NB4 (cell line): ENCODE measurements at regions not wholly inside any gene's neighbourhood (a gene's known extent, or its start where the extent isn't known, plus 50 kb on each side); places are given as distances from the start of the nearest gene placed in this dataset.
"Not testable (repeated sequence)": the region's sequence is repeated elsewhere in the genome, so short reads cannot be mapped to it uniquely, and the experiment has no call there.

Source experiments
- DNase-seq: peaks from one replicate; pipeline ENCODE4 v3.0.0; 2010; ENCODE audit warnings: low read depth
- H3K4me3 ChIP-seq: one replicate; pipeline ENCODE4 v1.5.1; 2011; ENCODE audit warnings: mild to moderate bottlenecking, low read depth, low read length, moderate library complexity
- MAX ChIP-seq: IDR thresholded peaks from 2 replicates; pipeline ENCODE4 v1.6.1; 2011; ENCODE audit warnings: low read depth, low read length
- MYC ChIP-seq: IDR thresholded peaks from 2 replicates; pipeline ENCODE4 v1.6.1; 2011; ENCODE audit warnings: low read depth, low read length
- POLR2A ChIP-seq: IDR thresholded peaks from 2 replicates; pipeline ENCODE4 v1.6.1; 2011; ENCODE audit warnings: mild to moderate bottlenecking; ENCODE audit not compliant: insufficient read length; ENCODE audit errors: extremely low read depth
- TF ChIP-seq, protein P1 (sequence below): IDR thresholded peaks from one replicate; pipeline ENCODE4 v1.5.1; 2012; ENCODE audit warnings: low read depth, low read length

- no peak overlapping the region for H3K4me3 ChIP-seq
- no peak for DNase-seq
- no peak for TF ChIP-seq MYC
- TF ChIP-seq, protein P1, sequence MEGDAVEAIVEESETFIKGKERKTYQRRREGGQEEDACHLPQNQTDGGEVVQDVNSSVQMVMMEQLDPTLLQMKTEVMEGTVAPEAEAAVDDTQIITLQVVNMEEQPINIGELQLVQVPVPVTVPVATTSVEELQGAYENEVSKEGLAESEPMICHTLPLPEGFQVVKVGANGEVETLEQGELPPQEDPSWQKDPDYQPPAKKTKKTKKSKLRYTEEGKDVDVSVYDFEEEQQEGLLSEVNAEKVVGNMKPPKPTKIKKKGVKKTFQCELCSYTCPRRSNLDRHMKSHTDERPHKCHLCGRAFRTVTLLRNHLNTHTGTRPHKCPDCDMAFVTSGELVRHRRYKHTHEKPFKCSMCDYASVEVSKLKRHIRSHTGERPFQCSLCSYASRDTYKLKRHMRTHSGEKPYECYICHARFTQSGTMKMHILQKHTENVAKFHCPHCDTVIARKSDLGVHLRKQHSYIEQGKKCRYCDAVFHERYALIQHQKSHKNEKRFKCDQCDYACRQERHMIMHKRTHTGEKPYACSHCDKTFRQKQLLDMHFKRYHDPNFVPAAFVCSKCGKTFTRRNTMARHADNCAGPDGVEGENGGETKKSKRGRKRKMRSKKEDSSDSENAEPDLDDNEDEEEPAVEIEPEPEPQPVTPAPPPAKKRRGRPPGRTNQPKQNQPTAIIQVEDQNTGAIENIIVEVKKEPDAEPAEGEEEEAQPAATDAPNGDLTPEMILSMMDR = no peak
- no peak for TF ChIP-seq POLR2A
- TF ChIP-seq MAX = no peak
These were observed 764.1 kb downstream of the TDRD15 start for GRCh38 chr2:21887881-21888280.

- no peak overlapping the region for H3K4me3 ChIP-seq
- DNase-seq = no peak
- TF ChIP-seq POLR2A (no peak), MYC (no peak), MAX (no peak)
- TF ChIP-seq, protein P1 = no peak
These were observed 766.3 kb downstream of the TDRD15 start for GRCh38 chr2:21890041-21890440.

DNA sequence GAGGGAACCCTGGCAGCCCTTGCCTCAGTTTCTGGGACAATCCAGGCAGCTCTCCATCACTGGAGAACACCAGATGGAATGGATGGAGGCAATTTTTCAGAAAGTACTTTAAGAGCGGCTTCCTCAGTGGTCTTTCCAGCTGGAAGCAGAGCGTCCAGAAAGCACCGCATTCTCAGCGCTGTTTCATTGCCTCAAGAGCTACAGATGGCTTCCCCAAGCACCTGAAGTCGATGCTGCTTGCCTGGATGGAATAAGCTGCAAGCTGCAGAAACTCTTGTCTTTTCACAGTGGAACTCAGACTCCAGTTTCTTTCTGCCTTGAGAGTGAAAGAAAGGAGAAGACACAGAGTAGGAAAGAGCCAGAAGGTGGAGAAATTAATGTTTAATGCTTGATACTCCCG lies 766.9 kb downstream of the TDRD15 start:
- TF ChIP-seq MAX = no peak
- TF ChIP-seq POLR2A = no peak
- TF ChIP-seq MYC = no peak
- TF ChIP-seq, protein P1 = no peak
- DNase-seq = no peak
- no peak overlapping the region for H3K4me3 ChIP-seq

- DNase-seq = peak; percentile 10
- TF ChIP-seq, protein P1 = no peak
- TF ChIP-seq POLR2A (no peak), MYC (no peak), MAX (no peak)
- H3K4me3 ChIP-seq = no peak overlapping the region
These were observed 767.4 kb downstream of the TDRD15 start for GRCh38 chr2:21891191-21891590.

DNA sequence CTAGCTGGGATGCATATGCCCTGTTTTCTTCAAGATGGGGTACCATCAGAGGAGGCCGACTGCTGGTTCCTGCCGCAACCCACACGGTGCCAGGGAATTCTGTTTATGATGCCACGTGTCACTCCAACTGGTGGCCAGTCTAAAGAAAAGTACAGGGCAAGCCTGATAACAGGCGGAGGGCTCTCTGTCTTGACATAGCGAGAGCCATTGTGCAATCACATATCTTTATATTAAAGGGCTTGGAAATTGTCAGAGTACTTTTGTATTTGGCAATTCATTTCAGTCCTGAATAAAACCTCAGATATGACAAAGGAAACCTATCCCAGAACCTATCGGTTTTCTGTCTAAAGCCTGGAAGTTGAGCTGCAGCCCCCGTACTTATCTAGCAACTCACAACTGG lies 768.4 kb downstream of the TDRD15 start:
- DNase-seq = no peak
- TF ChIP-seq MAX (no peak), POLR2A (no peak), MYC (no peak)
- TF ChIP-seq, protein P1 = no peak
- H3K4me3 ChIP-seq = no peak overlapping the region

DNA sequence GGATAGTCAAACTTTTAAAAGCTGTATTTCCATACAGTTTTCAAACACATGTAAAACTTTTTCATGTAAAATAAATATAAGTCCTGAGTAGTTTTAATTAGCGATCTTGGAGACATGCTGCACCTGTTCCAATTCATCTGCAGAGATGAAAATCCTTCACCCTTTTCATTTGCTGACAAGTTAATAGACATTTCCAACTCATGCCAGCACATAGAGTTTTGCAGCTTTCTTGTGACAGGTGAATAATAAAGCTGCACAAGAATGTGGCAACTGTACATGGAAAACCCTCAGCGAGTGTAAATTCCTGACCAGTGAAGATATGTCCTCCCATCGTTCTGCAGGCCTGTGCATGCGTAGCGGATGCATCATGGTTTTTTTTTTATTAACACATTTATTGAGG lies 771.4 kb downstream of the TDRD15 start:
- DNase-seq = no peak
- no peak overlapping the region for H3K4me3 ChIP-seq
- TF ChIP-seq MAX (no peak), MYC (no peak), POLR2A (no peak)
- TF ChIP-seq, protein P1 = no peak

DNA sequence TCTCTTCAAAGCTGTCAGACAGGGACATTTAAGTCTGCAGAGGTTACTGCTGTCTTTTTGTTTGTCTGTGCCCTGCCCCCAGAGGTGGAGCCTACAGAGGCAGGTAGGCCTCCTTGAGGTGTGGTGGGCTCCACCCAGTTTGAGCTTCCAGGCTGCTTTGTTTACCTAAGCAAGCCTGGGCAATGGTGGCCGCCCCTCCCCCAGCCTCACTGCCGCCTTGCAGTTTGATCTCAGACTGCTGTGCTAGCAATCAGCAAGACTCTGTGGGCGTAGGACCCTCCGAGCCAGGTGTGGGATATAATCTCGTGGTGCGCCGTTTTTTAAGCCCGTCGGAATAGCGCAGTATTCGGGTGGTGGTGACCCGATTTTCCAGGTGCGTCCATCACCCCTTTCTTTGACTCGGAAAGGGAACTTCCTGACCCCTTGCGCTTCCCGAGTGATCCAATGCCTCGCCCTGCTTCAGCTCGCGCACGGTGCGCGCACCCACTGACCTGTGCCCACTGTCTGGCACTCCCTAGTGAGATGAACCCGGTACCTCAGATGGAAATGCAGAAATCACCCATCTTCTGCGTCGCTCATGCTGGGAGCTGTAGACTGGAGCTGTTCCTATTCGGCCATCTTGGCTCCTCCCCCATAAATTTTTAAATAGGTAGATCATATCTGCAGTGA lies 785.1 kb downstream of the TDRD15 start:
- not testable (repeated sequence) for DNase-seq, H3K4me3 ChIP-seq
